ENCODE measurements at regions not wholly inside any gene's neighbourhood (a gene's known extent, or its start where the extent isn't known, plus 50 kb on each side); places are given as distances from the start of the nearest gene placed in this dataset.

DNA sequence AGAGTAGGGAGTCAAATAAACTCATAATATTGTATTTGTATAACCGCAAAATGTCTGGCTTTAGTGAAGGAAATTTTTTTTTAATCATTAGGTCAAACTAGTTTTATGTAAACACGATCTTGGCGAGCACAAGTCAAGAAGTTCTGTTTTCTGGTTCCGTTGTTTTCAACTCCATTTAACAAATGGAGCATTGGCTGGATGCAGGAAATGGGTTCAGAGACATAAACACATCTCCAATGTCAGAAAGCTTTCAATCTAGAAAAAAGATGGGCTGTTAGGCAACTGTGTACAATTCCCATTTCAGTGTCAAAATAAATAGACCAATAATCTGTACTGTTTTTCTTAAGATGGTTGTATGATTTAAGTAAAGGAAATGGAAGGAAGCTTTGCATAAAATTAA, 292.8 kb downstream of the TBL1XR1 start:
- TF ChIP-seq EZH2phosphoT487 (IDR thresholded peaks at IDR 0.05; ENCODE audit: insufficient read depth, low read depth) (no peak), EZH2 (IDR thresholded peaks at IDR 0.05; ENCODE audit: insufficient read depth, poor library complexity, severe bottlenecking) (no peak)
